Neuronal stem cell (in vitro differentiated cells): ENCODE measurements at regions not wholly inside any gene's neighbourhood (a gene's known extent, or its start where the extent isn't known, plus 50 kb on each side); places are given as distances from the start of the nearest gene placed in this dataset.

Experiments used
- DNase-seq: peaks from one replicate; pipeline ENCODE4 v3.0.0-alpha.2; 2013; ENCODE audit warnings: low spot score
- H2AFZ ChIP-seq: one replicate; pipeline ENCODE4 v1.6.1; 2013; ENCODE audit warnings: mild to moderate bottlenecking, low read length, inconsistent platforms
- H2AK5ac ChIP-seq: 2 replicates; pipeline ENCODE4 v1.6.1; 2013; ENCODE audit warnings: low read depth, mild to moderate bottlenecking, inconsistent platforms, low read length, moderate library complexity, mixed read lengths
- H2BK120ac ChIP-seq: 2 replicates; pipeline ENCODE4 v1.6.1; 2013; ENCODE audit warnings: low read depth, mild to moderate bottlenecking, inconsistent platforms, low read length, moderate library complexity, mixed read lengths
- H2BK12ac ChIP-seq: one replicate; pipeline ENCODE4 v1.6.1; 2013; ENCODE audit warnings: low read length, inconsistent platforms
- H2BK15ac ChIP-seq: 2 replicates; pipeline ENCODE4 v1.6.1; 2013; ENCODE audit warnings: mild to moderate bottlenecking, low read length, inconsistent platforms, mixed read lengths
- H2BK5ac ChIP-seq: one replicate; pipeline ENCODE4 v1.6.1; 2013; ENCODE audit warnings: inconsistent platforms, mild to moderate bottlenecking, low read length, moderate library complexity
- H3K14ac ChIP-seq: one replicate; pipeline ENCODE4 v1.6.1; 2013; ENCODE audit warnings: low read length, inconsistent platforms
- H3K18ac ChIP-seq: 2 replicates; pipeline ENCODE4 v1.6.1; 2013; ENCODE audit warnings: low read length, inconsistent platforms
- H3K23ac ChIP-seq: 2 replicates; pipeline ENCODE4 v1.6.1; 2013; ENCODE audit warnings: low read depth, mild to moderate bottlenecking, mixed read lengths, low read length, inconsistent platforms; ENCODE audit not compliant: poor library complexity
- H3K27ac ChIP-seq: replicated peaks from 3 replicates; pipeline ENCODE4 v1.5.1; 2013; ENCODE audit warnings: low read length, inconsistent platforms
- H3K27me3 ChIP-seq, 3 experiments: 2 replicates each; pipeline ENCODE4 v1.6.1; 2013; ENCODE audit warnings: low read length in 3 of 3, mild to moderate bottlenecking in 2 of 3, inconsistent platforms in 1 of 3, low read depth in 1 of 3, mixed read lengths in 1 of 3, moderate library complexity in 1 of 3; ENCODE audit not compliant: control insufficient read depth in 3 of 3, insufficient read depth in 3 of 3
- H3K36me3 ChIP-seq, 2 donors: replicated peaks in 1 of 2; 2 replicates each; pipeline ENCODE4 v1.6.1; 2013; ENCODE audit warnings: low read length in 2 of 2; ENCODE audit not compliant: control insufficient read depth in 2 of 2, insufficient read depth in 2 of 2
- H3K4ac ChIP-seq: 2 replicates; pipeline ENCODE4 v1.6.1; 2013; ENCODE audit warnings: inconsistent platforms, mild to moderate bottlenecking, low read length, moderate library complexity
- H3K4me1 ChIP-seq, 2 donors: 1 replicate in 1 of 2; 2 replicates in 1 of 2; pipeline ENCODE4 v1.6.1; 2013; ENCODE audit warnings: low read length in 2 of 2, low read depth in 1 of 2; ENCODE audit not compliant: control insufficient read depth in 2 of 2, insufficient read depth in 1 of 2
- H3K4me2 ChIP-seq: one replicate; pipeline ENCODE4 v1.6.1; 2013; ENCODE audit warnings: mild to moderate bottlenecking, low read length, inconsistent platforms; ENCODE audit not compliant: insufficient read depth, poor library complexity, severe bottlenecking
- H3K4me3 ChIP-seq, 2 donors: 2 replicates each; pipeline ENCODE4 v1.5.1; 2013; ENCODE audit warnings: low read length in 2 of 2, mild to moderate bottlenecking in 2 of 2, inconsistent platforms in 1 of 2, moderate library complexity in 1 of 2
- H3K79me1 ChIP-seq: one replicate; pipeline ENCODE4 v1.6.1; 2013; ENCODE audit warnings: low read depth, mild to moderate bottlenecking, inconsistent platforms, low read length, moderate library complexity
- H3K9ac ChIP-seq: one replicate; pipeline ENCODE4 v1.6.1; 2013; ENCODE audit warnings: mild to moderate bottlenecking, low read depth, low read length, inconsistent platforms; ENCODE audit not compliant: poor library complexity
- H3K9me3 ChIP-seq, 2 donors: replicated peaks in 1 of 2; 2 replicates each; pipeline versions ENCODE3 to v1.6.1; 2013; ENCODE audit warnings: low read length in 2 of 2, mild to moderate bottlenecking in 2 of 2, inconsistent platforms in 1 of 2, low read depth in 1 of 2, mixed read lengths in 1 of 2, moderate library complexity in 1 of 2; ENCODE audit not compliant: control insufficient read depth in 2 of 2, insufficient read depth in 1 of 2
- H4K8ac ChIP-seq: one replicate; pipeline ENCODE4 v1.6.1; 2013; ENCODE audit warnings: low read depth, mild to moderate bottlenecking, inconsistent platforms, low read length, moderate library complexity
- H4K91ac ChIP-seq: one replicate; pipeline ENCODE4 v1.6.1; 2013; ENCODE audit warnings: low read length, low read depth, mild to moderate bottlenecking, inconsistent platforms; ENCODE audit not compliant: poor library complexity
- whole genome bisulfite sequencing, 2 donors: extraction: QIAGEN DNeasy Blood & Tissue Kit; methylation state at CpG; one replicate each; pipeline ENCODE4 v1.1.7; 2013; ENCODE audit warnings: missing lambda C conversion rate in 2 of 2, mixed read lengths in 1 of 2; ENCODE audit not compliant: insufficient read length in 2 of 2, insufficient replicate concordance in 1 of 2; ENCODE audit errors: extremely low coverage in 2 of 2; 5-methylcytosine and 5-hydroxymethylcytosine counted together

GRCh38 chr16:85239239-85239638 lies 127.0 kb upstream of the CIBAR2 start:
- no peak overlapping the region for H2BK5ac ChIP-seq
- H3K79me1 ChIP-seq = peaks cover 2% of the 10 kb centered on the region
- H3K4ac ChIP-seq = no peak overlapping the region
- H3K27me3 ChIP-seq = peaks cover 0 to 4% (median 0%) of the 10 kb centered on the region in 3 experiments
- no peak overlapping the region for H3K23ac ChIP-seq
- no peak for DNase-seq
- H3K14ac ChIP-seq = no peak overlapping the region
- H3K9me3 ChIP-seq = no peaks in the 10 kb centered on the region
- no peak overlapping the region for H2BK120ac ChIP-seq
- H2AFZ ChIP-seq = no peak overlapping the region
- no peak overlapping the region for H3K9ac ChIP-seq
- no peaks in the 10 kb centered on the region for H3K36me3 ChIP-seq
- no peak overlapping the region for H3K4me2 ChIP-seq
- no peak overlapping the region for H4K8ac ChIP-seq
- no peak overlapping the region for H4K91ac ChIP-seq
- peak overlapping the region; percentile 66 for H2BK12ac ChIP-seq
- no peak overlapping the region for H3K4me3 ChIP-seq
- WGBS, 2 donors = no CpG with 5 or more reads among the region's 5 CpGs
- H3K18ac ChIP-seq = peak overlapping the region; percentile 1
- peaks cover 18 to 31% of the 10 kb centered on the region in 2 donors for H3K4me1 ChIP-seq
- peak overlapping the region; percentile 9 for H2AK5ac ChIP-seq
- peak overlapping the region; percentile 93 for H2BK15ac ChIP-seq
- no peak overlapping the region for H3K27ac ChIP-seq

- no peaks in the 10 kb centered on the region for H3K36me3 ChIP-seq
- H3K4me2 ChIP-seq = no peak overlapping the region
- no peak overlapping the region for H4K8ac ChIP-seq
- no peak overlapping the region for H2AFZ ChIP-seq
- no peak for DNase-seq
- H3K9ac ChIP-seq = no peak overlapping the region
- no peak overlapping the region for H2BK120ac ChIP-seq
- H3K4me3 ChIP-seq = no peak overlapping the region
- peaks cover 15 to 29% of the 10 kb centered on the region in 2 donors for H3K4me1 ChIP-seq
- H3K4ac ChIP-seq = no peak overlapping the region
- no peak overlapping the region for H3K18ac ChIP-seq
- peaks cover 2% of the 10 kb centered on the region for H3K79me1 ChIP-seq
- H4K91ac ChIP-seq = no peak overlapping the region
- no peak overlapping the region for H2AK5ac ChIP-seq
- H3K9me3 ChIP-seq = no peaks in the 10 kb centered on the region
- H2BK12ac ChIP-seq = no peak overlapping the region
- H3K14ac ChIP-seq = no peak overlapping the region
- H3K27me3 ChIP-seq = peaks cover 0 to 4% (median 0%) of the 10 kb centered on the region in 3 experiments
- no peak overlapping the region for H3K27ac ChIP-seq
- H3K23ac ChIP-seq = no peak overlapping the region
- H2BK5ac ChIP-seq = no peak overlapping the region
- H2BK15ac ChIP-seq = no peak overlapping the region
- no CpG with 5 or more reads among the region's 8 CpGs for WGBS, 2 donors
Measured at GRCh38 chr16:85239871-85240270, 127.6 kb upstream of the CIBAR2 start.

GRCh38 chr16:85240982-85241924 lies 129.0 kb upstream of the CIBAR2 start:
- no peak overlapping the region for H3K14ac ChIP-seq
- H2BK15ac ChIP-seq = peak overlapping the region; percentile 10
- no peak for DNase-seq
- no peak overlapping the region for H3K27ac ChIP-seq
- H2BK120ac ChIP-seq = no peak overlapping the region
- H3K23ac ChIP-seq = no peak overlapping the region
- H4K8ac ChIP-seq = no peak overlapping the region
- no peak overlapping the region for H4K91ac ChIP-seq
- H3K18ac ChIP-seq = no peak overlapping the region
- H3K27me3 ChIP-seq = peaks cover 0 to 4% (median 0%) of the 10 kb centered on the region in 3 experiments
- no peak overlapping the region for H2AFZ ChIP-seq
- no peak overlapping the region for H3K9ac ChIP-seq
- H2BK5ac ChIP-seq = no peak overlapping the region
- WGBS, 2 donors = no CpG with 5 or more reads among the region's 18 CpGs
- peaks cover 2% of the 10 kb centered on the region for H3K79me1 ChIP-seq
- H3K4me3 ChIP-seq = no peak overlapping the region
- no peaks in the 10 kb centered on the region for H3K36me3 ChIP-seq
- H3K9me3 ChIP-seq = no peaks in the 10 kb centered on the region
- no peak overlapping the region for H3K4ac ChIP-seq
- H2AK5ac ChIP-seq = peak overlapping the region; percentile 86
- H2BK12ac ChIP-seq = no peak overlapping the region
- peaks cover 16 to 34% of the 10 kb centered on the region in 2 donors for H3K4me1 ChIP-seq
- H3K4me2 ChIP-seq = no peak overlapping the region

GRCh38 chr16:85242140-85242539 lies 129.9 kb upstream of the CIBAR2 start:
- peak overlapping the region; percentile 18 for H3K23ac ChIP-seq
- peak overlapping the region; percentile 10 for H2BK15ac ChIP-seq
- H2BK5ac ChIP-seq = no peak overlapping the region
- H2BK120ac ChIP-seq = no peak overlapping the region
- peaks cover 17 to 39% of the 10 kb centered on the region in 2 donors for H3K4me1 ChIP-seq
- H3K4me3 ChIP-seq = no peak overlapping the region
- peak overlapping the region; percentile 86 for H3K18ac ChIP-seq
- peak overlapping the region; percentile 86 for H2AK5ac ChIP-seq
- no peaks in the 10 kb centered on the region for H3K9me3 ChIP-seq
- WGBS, 2 donors = no CpG with 5 or more reads among the region's 10 CpGs
- peak overlapping the region; percentile 40 for H4K91ac ChIP-seq
- no peak for DNase-seq
- H2BK12ac ChIP-seq = peak overlapping the region; percentile 91
- peaks cover 2% of the 10 kb centered on the region for H3K79me1 ChIP-seq
- no peak overlapping the region for H3K9ac ChIP-seq
- H3K4ac ChIP-seq = no peak overlapping the region
- no peak overlapping the region for H3K27ac ChIP-seq
- no peak overlapping the region for H4K8ac ChIP-seq
- no peak overlapping the region for H2AFZ ChIP-seq
- no peaks in the 10 kb centered on the region for H3K36me3 ChIP-seq
- no peaks in the 10 kb centered on the region for H3K27me3 ChIP-seq
- no peak overlapping the region for H3K4me2 ChIP-seq
- peak overlapping the region; percentile 95 for H3K14ac ChIP-seq
